ENCODE measurements at regions not wholly inside any gene's neighbourhood (a gene's known extent, or its start where the extent isn't known, plus 50 kb on each side); places are given as distances from the start of the nearest gene placed in this dataset.

DNA sequence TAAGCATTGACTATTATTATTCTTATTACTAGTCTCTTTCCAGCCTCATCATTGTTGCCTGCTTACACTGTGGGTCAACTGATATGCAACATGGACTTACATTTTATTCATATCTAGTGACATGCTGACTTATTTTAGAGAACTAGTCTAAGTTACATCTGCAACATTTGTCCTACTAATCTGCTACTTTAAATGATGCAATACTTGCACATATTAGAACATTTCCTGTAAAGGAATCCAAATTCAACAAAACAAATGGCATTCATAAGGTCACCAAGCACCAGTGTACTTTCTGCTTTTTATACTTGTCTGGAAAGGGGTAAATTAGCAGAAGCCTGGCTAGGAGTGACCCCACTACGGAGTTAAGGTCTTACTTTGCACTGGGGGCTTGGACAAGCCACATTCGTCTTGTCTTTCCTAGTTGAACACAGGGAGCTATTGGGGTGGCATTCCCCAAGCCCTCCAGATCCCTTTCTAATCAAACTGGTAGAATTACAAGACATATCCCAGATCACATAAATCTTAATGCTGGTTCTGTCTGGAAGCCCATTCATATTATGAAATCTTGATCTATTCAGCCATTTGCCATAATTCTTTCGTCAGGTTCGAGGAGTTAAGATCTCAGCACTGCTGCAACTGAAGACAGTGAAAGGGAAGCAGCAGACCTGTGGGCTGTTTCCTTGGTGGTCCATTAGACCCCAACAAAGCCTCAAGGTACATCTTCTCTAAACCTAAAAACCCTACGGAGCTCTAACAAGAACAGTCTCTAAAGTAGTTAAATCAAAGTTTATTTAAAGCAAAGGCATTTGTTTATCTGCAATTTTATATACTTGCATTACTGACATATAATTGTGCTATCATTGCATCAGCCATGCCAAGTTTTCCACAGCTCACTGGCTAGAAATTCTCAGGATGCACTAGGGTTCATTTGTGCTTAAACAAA is 49.9 kb upstream of the RTN4 start:
- Mint-ChIP-seq H3K36me3 (ENCODE audit: low read depth) (no peaks in the 10 kb centered on the region), H3K9me3 (no peaks in the 10 kb centered on the region), H3K27me3 (ENCODE audit: insufficient read depth) (no peaks in the 10 kb centered on the region), H3K27ac (peak overlapping the region; percentile 94), H3K4me3 (peak overlapping the region; percentile 52), H3K4me1 (ENCODE audit: low read depth) (peaks cover 1% of the 10 kb centered on the region; the same call in 1 of the 2 replicates)
- no peak for TF ChIP-seq CTCF (IDR thresholded peaks at IDR 0.05)
- DNase-seq, result peak; percentile 47

All from HFFc6 (cell line).